ENCODE measurements at regions not wholly inside any gene's neighbourhood (a gene's known extent, or its start where the extent isn't known, plus 50 kb on each side); places are given as distances from the start of the nearest gene placed in this dataset.

DNA sequence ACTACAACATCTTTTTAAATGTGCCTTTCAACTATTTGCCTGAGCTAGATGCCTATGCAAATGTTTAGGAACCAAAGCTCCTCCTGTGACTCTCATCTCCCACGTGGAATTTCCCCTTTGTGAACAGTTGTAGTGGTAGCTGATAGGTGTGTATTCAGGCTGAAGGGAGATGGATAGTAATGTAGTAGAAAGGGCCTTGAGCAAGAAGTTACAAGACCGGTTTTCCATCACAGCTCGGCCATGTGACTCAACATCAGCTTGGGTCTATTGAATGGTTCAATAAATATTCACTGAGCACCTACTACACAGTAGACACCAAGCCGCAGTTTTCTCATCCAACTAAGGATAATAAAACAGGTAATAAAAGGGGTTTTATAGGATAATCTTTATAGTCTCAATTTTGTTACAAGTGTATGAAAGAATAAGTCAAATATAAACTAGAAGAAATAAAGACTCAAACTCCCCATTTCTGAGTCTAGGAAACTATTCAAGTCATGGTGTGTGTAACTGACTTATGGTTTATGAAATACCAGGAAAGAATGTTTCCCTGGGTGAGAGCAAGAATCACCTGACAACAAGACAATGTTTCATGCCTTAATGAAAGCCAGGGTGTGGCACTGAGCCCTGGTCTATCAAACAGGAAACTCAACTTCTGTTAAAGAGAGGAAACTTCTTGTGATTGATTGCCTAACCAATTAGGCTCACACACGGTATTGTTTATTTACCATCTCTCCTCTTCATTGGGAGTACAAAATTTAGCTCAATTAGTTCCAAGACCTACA is 187.1 kb upstream of the SPEF2 start:
- TF ChIP-seq, protein P1, sequence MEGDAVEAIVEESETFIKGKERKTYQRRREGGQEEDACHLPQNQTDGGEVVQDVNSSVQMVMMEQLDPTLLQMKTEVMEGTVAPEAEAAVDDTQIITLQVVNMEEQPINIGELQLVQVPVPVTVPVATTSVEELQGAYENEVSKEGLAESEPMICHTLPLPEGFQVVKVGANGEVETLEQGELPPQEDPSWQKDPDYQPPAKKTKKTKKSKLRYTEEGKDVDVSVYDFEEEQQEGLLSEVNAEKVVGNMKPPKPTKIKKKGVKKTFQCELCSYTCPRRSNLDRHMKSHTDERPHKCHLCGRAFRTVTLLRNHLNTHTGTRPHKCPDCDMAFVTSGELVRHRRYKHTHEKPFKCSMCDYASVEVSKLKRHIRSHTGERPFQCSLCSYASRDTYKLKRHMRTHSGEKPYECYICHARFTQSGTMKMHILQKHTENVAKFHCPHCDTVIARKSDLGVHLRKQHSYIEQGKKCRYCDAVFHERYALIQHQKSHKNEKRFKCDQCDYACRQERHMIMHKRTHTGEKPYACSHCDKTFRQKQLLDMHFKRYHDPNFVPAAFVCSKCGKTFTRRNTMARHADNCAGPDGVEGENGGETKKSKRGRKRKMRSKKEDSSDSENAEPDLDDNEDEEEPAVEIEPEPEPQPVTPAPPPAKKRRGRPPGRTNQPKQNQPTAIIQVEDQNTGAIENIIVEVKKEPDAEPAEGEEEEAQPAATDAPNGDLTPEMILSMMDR (IDR thresholded peaks at IDR 0.05) = no peak
- no peak for TF ChIP-seq POLR2AphosphoS5 (IDR thresholded peaks at IDR 0.05)
